OCI-M1 (cell line): ENCODE measurements at regions not wholly inside any gene's neighbourhood (a gene's known extent, or its start where the extent isn't known, plus 50 kb on each side); places are given as distances from the start of the nearest gene placed in this dataset.

Experiments used
- DNase-seq: peaks from one replicate; lab custom pipeline; 2025; lab: John Stamatoyannopoulos, UW

DNA sequence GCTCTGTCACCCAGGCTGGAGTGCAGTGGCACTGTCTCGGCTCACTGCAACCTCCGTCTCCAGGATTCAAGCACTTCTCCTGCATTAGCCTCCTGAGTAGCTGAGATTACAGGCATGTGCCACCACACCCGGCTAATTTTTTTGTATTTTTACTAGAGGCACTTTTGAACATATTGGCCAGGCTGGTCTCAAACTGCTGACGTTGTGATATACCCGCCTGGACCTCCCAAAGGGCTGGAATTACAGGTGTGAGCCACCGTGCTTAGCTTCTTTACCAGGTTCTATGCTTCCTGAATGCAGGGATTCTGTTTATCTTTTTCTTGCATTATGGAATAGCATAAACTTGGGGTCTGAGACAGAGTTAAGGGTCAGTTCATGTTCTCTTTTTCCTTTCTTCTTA lies 317.9 kb upstream of the RBFOX1 start:
- no peak for DNase-seq

DNA sequence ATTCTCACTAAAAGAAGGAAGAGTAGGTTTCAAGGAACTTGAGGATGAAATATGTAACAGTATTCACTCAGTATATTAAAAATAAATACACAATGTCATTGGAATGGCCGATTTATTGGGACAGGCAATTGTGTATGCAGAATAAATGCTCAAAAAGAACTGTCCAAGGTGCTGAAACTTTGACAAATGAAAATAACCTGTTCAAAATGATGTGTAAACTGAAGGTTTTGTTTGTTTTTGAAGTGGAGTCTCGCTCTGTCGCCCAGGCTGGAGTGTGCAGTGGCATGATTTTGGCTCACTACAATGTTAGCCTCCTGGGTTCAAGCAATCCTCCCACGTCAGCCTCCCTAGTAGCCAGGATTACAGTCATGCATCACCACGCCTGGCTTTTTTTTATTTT lies 318.7 kb upstream of the RBFOX1 start:
- peak; percentile 44 for DNase-seq

DNA sequence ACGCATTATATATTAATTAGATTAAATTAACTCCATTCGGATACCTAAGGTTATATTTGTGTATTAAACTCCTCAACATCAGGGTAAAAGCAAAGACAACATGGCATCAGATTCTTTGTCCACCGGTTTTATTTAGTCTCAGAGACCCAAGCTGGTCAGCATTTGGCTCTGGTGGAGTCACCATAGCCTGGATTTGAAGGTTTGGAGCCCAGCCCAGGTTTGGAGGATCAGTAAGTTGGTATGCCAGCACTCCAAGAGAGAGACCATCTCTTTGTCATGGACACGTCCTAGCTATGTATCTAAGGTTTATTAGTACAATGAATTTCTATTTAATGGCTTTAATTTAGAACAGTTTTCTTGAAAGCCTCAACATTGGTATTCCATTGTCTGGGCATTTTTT lies 328.4 kb upstream of the RBFOX1 start:
- DNase-seq = no peak

DNA sequence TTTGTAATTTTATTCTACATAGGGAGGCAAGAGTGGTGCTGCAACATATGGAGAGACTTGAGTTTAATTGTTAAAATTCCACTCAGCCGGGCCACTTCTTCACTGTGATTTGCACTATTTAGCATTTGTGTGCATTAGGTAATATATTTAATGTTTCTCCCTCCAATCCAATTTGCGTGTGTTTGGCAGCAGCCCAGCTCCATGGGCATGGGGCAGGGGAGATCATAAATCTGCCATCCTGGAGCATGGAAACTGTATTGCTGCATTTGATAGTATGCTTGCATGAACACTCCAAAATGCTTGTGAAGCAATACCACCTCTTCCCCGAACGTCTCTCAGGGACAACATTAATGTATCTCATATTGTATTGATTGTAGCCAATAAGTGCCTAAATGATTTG lies 339.1 kb upstream of the RBFOX1 start:
- no peak for DNase-seq

DNA sequence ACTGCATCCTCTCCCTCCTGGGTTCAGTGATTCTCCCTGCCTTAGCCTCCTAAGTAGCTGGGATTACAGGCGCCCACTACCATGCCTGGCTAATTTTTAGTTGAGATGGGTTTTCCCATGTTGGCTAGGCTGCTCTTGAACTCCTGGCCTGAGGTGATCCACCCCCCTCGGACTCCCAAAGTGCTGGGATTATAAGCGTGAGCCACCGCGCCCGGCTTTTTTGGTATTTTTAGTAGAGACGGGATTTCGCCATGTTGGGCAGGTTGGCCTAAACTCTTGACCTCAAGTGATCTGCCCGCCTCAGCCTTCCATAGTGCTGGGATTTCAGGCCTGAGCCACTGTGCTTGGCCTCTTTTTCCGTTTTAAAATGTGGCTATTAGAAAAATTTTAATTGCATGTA lies 343.8 kb upstream of the RBFOX1 start:
- DNase-seq = no peak

DNA sequence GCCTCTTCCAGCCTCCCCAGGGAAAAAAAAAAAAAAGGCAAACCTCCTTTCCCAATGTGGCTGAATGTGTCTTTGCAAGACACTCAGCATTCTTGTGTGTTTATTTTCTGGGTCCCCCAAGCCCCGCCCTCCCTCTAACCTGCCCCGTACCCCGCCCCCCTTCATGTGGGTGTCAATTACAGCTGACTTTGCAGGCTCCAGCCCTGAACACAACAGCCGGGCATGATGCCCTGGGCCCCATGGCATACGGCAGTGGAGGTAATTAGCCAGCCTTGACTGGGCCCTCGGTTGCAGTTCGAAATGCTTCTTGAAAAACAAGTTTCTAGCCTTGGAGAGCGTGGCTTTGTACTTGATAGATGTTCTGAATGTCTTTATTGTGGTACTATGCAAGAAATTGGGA lies 354.7 kb upstream of the RBFOX1 start:
- DNase-seq = no peak

DNA sequence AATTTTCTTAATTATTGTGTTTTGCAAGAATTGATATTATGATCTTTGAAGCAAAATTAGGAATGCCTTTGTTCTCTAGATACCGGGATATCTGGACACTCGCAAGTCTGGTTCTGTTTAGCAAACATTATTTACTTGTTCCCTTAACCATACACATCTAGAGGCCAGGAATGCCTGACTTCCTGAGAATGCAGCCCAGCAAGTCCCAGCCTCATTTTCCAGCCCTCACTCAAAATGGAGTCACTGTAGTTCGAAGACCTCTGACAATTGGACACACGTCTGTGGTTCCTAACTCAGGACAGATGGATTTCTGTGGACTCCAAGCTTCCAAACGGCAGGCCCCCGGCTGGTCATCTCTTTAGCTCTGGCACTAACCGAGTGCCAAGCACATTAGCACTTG lies 355.4 kb upstream of the RBFOX1 start:
- no peak for DNase-seq

DNA sequence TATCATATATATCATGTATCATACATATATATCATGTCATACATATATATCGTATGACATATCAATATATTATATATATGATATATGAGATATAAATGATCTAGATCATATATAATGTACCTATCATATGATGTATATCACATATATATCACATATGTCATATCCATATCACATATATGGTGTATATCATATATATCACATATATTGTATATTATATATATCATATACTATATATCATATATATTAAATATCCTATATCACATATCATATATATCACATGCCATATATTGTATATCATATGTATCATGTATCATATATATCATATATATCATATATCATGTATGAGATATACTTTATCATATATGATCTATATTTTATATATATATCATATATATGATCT lies 355.9 kb upstream of the RBFOX1 start:
- no peak for DNase-seq

DNA sequence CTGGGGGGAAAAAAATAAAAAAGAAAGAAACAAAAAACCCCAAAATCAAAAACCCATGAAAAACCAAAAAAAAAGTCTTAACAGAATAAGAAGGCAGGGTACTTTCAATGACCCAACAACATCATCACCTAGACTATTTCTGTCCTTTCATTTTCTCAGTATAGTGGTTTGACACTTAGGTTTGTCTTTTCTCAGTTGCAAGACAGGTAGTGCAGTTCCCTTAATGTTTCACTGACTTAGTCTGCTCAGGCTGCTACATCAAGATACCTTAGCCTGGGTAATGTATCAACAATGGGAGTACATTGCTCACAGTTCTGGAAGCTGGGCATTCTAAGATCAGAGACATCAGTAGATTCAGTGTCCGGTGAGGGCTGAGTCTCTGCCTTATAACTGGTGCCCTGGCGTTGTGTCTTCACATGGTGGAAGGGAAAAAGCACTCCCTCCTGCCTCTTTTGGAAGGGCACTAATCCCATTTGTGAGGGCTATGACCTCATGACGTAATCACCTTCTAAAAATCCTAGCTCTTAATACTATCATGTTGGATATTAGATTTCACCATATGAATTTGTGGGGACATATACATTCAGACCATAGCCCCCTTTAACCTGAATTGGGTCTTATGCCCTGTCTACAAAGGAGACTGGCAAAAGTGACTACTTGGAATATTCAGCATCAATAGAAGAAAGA lies 362.3 kb upstream of the RBFOX1 start:
- no peak for DNase-seq

DNA sequence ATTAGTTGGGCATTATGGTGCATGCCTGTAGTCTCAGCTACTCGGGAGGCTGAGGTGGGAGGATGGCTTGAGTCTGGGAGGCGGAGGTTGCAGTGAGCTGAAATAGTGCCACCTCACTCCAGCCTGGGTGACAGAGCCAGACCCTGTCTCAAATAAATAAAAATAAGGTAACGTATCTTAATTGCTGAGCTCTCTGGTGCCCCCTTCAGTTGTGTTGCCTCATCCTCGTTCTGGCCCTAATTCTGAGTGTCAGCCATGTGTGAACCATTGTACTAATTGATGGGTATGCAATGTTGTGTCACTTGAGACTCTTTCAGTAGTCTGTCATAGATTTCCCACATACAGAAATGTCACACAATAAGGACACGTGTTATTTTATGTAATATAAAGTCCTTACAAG lies 363.1 kb upstream of the RBFOX1 start:
- DNase-seq = no peak

DNA sequence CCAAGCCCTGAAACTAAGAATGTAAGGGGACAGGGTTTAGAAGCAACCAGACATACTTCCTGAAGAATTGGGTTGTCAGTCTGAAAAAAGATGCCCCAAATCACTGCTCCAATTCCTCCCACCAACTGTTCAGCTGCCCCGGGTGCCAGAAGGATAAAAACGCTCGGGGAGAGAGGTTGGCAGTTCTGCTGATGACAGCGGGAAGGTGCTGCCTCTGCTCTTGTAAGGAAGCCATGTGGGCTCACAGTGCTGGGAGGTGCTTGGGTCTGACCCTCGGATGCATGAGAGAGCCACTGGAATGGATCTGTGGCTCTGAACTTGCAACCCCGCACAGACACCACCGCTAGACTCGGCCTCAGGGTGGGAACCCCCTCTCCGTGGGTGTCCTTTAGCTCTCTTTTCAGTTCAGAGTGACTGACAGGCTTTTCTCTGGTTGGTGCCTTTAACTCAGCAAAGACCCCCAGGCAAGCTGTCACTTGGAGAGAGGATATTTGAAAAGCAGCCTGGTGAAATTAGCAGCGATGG lies 364.8 kb upstream of the RBFOX1 start:
- DNase-seq = no peak

DNA sequence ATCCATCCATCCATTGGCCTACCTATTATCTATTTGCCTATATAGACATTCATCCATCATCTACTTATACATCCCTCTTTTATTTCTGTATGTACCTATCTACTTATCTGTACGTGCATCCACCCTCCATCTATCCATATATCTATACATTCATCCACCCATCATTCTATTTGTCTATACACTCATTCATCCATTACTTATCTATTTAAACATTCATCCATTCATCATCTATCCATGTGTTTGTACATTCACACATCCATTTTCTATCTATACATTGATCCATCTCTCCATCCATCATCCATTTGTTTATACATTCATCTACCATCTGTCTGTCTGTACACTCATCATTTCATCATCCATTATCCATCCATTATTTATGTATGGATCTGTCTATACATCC lies 365.7 kb upstream of the RBFOX1 start:
- no peak for DNase-seq

DNA sequence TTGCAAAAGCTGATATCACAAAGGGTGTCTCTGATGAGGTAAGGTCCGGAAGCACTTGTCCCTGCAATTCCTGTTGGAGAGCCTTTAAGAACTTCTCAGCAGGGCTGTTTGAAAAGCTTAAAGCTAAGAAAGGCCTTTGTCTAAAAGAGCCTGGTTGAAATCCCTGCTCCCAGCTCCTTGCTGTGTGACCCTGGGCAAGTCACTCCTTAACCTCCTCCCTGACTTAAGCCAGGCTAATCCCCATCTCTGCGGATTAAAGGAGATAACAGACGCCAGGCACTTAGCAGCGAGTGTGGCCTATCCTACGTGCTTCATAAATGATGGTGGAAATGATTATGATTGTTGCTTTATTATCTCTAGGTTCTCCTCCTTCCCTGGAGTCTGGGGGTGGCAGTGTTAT lies 368.0 kb upstream of the RBFOX1 start:
- DNase-seq = no peak

DNA sequence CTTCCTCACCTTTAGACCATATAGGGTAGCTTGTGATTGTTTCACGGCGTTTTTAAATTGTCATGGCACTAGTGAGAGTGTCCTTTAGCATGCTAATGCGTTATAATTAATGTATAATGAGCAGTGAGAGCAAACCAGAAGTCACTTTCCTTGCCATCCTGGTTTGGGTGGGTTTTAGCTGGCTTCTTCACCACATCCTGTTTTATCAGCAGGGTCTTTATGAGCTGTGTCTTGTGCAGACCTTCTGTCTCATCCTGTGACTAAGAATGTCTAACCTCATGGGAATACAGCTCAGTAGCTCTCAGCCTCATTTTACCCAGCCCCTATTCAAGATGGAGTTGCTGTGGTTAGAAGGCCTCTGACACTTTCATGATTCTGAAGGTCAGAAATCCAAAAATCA lies 370.9 kb upstream of the RBFOX1 start:
- no peak for DNase-seq

DNA sequence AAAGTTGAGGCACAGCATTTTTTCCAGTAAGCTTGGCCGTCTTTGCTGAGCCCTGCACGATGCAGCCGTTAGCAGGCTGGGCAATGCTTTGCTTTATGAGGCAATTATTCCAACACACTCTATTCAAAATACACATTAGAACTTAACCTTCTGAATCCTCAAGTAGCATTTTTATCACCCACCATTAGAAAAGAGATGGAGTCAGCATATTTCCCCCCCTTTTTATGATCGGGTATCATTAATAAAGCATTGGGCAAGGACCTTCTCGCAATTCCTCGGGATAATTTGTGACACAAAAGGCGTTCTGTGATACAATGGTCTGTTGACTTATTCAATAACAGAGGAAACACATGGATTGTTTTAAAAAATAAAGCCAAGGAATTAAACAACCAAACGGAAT lies 374.5 kb upstream of the RBFOX1 start:
- no peak for DNase-seq

DNA sequence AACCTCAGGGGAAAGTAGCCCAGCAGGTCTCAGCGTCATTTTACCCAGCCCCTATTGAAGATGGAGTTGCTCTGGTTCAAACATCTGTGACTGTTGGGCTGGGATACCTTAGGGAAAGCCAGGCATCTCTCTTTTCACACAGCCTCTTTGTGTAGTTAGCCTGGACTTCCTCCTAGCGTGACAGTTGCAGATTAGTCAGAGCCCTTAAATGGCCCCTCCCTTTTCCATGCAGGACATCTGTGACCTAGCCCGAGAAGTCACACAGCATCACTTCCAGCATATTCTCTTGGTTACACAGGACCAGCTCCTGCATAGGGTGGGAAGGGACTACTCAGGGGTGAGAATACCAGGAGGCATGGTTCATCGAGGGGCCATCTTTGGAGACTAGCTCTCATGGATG lies 375.0 kb upstream of the RBFOX1 start:
- DNase-seq = no peak

DNA sequence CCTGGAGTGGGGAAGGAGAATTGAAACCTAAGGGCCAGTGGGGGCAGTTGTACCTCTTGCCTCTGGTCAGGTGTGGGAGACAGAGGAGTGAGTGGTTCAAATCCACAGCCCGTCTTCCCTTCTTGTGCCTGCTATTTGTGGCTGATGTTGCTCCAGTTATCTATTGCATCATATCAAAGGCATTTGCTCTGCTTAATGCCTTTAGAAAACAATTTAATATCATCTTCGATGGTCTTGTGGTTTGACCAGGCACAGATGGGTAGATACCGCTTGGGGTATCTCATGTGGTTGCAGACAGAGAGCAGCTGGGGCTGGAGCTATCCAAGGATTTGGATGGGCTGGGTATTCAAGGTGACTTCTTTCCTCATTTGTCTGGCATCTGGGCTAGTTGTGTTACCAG lies 376.1 kb upstream of the RBFOX1 start:
- DNase-seq = no peak

DNA sequence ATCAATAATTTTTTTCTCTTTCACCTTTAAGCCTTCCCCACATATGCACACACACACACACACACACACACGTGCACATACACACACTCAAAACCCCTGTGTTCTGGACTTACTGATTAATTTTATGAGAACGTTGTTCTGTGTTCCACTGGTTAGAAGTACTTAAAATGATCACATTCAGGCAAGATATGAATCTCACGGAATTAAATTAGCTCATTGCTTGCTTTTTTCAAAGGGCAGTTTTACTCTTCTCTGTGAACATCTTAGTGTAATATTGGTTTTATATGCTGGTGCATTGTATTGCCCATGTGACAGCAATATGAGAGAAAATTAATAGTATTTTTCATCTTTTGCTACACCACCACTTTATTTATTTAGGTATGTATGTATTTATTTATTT lies 377.3 kb upstream of the RBFOX1 start:
- DNase-seq = no peak

DNA sequence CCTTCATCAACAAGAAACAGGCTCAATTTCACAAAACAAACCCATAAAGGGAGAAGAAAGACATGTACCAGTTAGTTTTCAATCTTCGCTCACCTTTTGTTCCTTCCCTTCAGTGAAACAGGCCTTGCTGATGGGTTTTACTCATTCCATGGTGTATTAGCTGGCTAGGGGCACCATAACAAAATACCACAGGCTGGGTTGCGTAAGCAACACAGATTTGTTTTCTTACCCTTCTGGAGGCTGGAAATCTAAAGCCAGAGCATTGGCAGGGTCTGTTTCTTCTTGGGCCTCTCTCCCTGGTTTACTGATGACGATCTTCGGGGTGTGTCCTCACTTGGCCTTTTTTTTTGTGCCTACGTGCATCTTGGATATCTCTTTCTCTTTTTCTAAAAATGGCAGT lies 383.4 kb upstream of the RBFOX1 start:
- DNase-seq = no peak

DNA sequence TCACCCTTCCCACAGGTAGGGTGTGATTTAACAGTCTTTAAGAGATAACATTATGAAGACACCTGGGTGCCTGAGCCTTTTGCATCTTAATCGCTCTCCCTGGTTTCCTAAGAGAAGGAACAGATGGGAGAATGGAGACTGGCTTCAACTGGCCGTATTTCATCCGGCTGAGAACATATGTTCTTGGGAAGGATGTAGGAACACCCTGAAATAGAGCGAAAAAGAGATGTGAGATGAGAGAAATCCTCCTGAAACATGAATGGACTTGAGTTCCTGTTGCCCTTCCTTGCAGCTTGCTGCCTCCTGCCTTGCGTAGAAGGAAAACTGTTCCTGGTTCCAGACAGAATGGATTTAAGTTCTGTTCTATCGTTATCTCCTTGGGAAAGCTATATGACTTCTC lies 385.4 kb upstream of the RBFOX1 start:
- no peak for DNase-seq

DNA sequence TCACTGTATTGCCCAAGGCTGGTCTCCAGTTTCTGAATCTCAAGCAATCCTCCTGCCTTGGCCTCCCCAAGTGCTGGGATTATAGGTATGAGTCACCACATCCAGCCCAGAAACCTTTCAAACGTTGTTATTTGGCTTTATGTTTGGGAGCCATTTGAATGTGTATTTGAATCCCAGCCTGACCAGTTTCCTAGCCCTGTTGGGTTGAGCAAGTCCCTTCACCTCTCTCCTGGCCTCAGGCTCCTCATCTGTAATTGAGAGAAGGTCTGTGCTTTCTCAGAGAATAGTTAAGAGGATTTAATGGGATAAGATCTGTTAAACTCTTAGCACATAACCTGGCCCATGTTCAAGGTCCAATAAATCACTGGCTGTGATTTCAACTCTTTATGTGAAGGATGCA lies 385.8 kb upstream of the RBFOX1 start:
- DNase-seq = no peak

DNA sequence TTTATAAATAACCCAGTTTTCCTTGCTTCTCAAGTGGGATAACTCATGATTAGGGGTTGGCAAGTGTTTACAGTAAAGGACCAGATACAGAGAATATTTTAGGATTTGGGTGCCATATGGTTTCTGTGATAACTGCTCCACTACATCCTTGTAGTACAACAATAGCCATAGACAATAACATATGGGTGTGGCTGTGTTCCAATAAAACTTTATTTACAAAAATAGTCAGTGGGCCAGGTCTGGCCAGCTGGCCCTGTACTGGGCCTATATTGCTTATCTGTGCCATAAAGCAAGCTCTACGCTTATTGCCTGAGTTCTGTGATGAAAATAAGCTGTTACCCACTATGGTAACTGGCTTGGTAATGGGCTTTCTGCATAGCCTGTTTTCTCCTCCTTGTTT lies 386.5 kb upstream of the RBFOX1 start:
- no peak for DNase-seq

DNA sequence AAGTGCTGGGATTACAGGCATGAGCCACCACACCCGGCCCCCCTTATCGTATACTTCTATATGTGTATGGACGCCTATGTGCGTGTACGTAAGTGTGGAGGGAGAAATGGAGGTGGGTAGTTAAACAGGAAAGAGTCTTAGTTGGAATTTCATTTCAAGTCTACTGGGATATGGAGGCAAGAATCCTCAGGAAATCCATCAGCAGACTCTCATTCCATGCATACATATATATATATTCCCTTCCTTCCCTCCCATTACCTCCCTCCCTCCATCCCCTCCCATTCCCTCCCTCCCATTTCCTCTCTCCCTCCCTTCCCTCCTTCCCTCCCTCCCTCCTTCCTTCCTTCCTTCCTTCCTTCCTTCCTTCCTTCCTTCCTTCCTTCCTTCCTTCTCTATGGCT lies 391.7 kb upstream of the RBFOX1 start:
- DNase-seq = no peak

DNA sequence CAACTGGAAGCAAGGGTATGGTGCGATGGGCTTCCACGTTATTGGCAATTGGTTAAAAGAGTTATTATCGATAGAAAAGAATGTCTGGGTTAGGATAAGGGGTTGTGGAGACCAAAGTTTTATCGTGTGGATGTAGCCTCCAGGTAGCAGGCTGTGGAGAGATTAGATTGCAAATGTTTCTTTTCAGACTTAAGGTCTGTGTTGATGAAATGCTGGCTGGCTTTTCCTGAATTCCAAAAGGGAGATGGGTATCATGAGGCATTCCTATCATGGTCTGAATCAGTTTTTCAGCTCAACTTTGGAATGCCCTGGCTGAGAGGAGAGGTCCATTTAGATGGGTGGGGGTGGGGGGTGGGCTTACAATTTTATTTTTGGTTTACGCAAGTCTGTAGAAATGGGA lies 395.0 kb upstream of the RBFOX1 start:
- no peak for DNase-seq
